ENCODE measurements at regions not wholly inside any gene's neighbourhood (a gene's known extent, or its start where the extent isn't known, plus 50 kb on each side); places are given as distances from the start of the nearest gene placed in this dataset.
"Not testable (repeated sequence)": the region's sequence is repeated elsewhere in the genome, so short reads cannot be mapped to it uniquely, and the experiment has no call there.

DNA sequence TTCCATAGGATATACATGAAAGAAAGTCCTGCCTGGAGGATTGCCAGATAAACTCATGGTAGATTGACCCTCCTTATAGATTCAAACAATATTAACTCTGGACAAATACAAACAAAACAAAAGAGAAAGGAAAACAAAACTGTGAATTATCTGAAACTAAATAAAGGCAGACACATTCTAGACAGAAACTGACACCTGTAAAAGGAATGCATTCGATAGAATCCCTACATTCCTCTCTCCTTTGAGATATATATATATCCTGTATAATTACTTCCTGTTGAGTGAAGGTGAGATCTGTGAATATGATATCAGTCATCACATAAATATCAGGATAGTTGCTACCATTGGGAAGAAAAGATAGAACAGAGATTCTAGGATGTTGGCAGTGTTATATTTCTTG is 948.4 kb upstream of the ATXN7L3B start:
- DNase-seq: no peak
- Histone ChIP-seq H3K4me1 (ENCODE audit: low read length) (0 out of 2 replicates have a peak, but pooled peaks cover 4% of the 10 kb centered on the region), H3K27ac (ENCODE audit: low read length) (no peak overlapping the region), H3K79me2 (ENCODE audit: low read length) (no peaks in the 10 kb centered on the region), H3K27me3 (replicated peaks; ENCODE audit: insufficient read depth, low read length) (no peaks in the 10 kb centered on the region), H3F3A (ENCODE audit: insufficient read depth, low read length) (no peaks in the 10 kb centered on the region), H3K36me3 (replicated peaks; ENCODE audit: insufficient read depth, low read length) (no peaks in the 10 kb centered on the region), H3K9me3 (replicated peaks; ENCODE audit: insufficient read depth, low read length) (no peaks in the 10 kb centered on the region), H2AFZ (ENCODE audit: low read length) (no peak overlapping the region), H3K4me3 (ENCODE audit: low read length) (no peak overlapping the region), H3K4me2 (ENCODE audit: low read depth, low read length) (peak overlapping the region; percentile 31; the same call in 1 of the 2 replicates), H3K9ac (ENCODE audit: low read length) (no peak overlapping the region), H3K9me2 (replicated peaks; ENCODE audit: insufficient read depth, low read length) (no peaks in the 10 kb centered on the region), H4K20me1 (ENCODE audit: insufficient read depth, low read length) (no peaks in the 10 kb centered on the region)
- TF ChIP-seq EZH2 (optimal IDR thresholded peaks at IDR 0.05; ENCODE audit: low read depth, low read length) (no peak), EZH2phosphoT487 (IDR thresholded peaks at IDR 0.05; ENCODE audit: low read length) (no peak)
- TF ChIP-seq, protein P1, sequence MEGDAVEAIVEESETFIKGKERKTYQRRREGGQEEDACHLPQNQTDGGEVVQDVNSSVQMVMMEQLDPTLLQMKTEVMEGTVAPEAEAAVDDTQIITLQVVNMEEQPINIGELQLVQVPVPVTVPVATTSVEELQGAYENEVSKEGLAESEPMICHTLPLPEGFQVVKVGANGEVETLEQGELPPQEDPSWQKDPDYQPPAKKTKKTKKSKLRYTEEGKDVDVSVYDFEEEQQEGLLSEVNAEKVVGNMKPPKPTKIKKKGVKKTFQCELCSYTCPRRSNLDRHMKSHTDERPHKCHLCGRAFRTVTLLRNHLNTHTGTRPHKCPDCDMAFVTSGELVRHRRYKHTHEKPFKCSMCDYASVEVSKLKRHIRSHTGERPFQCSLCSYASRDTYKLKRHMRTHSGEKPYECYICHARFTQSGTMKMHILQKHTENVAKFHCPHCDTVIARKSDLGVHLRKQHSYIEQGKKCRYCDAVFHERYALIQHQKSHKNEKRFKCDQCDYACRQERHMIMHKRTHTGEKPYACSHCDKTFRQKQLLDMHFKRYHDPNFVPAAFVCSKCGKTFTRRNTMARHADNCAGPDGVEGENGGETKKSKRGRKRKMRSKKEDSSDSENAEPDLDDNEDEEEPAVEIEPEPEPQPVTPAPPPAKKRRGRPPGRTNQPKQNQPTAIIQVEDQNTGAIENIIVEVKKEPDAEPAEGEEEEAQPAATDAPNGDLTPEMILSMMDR (IDR thresholded peaks at IDR 0.05; ENCODE audit: low read length): no peak

DNA sequence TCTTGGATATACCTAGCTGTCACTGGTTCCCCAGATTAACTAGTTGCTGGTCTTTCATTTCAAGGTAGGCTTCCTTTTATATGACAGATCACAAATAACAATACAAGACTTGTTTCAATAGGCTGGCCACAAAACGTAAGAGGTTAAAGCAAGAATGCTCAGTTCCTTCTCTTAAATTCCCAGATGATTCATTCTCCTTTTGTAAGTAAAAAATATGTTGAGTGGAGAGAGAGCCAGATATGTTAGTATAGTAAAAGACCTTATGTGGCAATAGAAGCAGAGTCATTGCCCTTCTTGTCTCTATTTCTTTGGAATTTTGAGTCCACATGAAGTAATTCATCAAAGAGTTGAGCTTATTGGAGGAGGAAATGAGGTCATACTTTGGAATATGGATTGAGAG is 939.0 kb upstream of the ATXN7L3B start:
- TF ChIP-seq EZH2phosphoT487 (IDR thresholded peaks at IDR 0.05; ENCODE audit: low read length) (no peak), EZH2 (optimal IDR thresholded peaks at IDR 0.05; ENCODE audit: low read depth, low read length) (no peak)
- TF ChIP-seq, protein P1 (IDR thresholded peaks at IDR 0.05; ENCODE audit: low read length): no peak
- H3K9me3 ChIP-seq (replicated peaks; ENCODE audit: insufficient read depth, low read length): no peaks in the 10 kb centered on the region
- no peaks in the 10 kb centered on the region for H3K4me1 ChIP-seq (ENCODE audit: low read length)
- no peak overlapping the region for H2AFZ ChIP-seq (ENCODE audit: low read length)
- no peaks in the 10 kb centered on the region for H4K20me1 ChIP-seq (ENCODE audit: insufficient read depth, low read length)
- no peak overlapping the region for H3K4me2 ChIP-seq (ENCODE audit: low read depth, low read length)
- H3F3A ChIP-seq (ENCODE audit: insufficient read depth, low read length): no peaks in the 10 kb centered on the region
- DNase-seq: no peak
- no peaks in the 10 kb centered on the region for H3K27me3 ChIP-seq (replicated peaks; ENCODE audit: insufficient read depth, low read length)
- H3K9me2 ChIP-seq (replicated peaks; ENCODE audit: insufficient read depth, low read length): no peaks in the 10 kb centered on the region
- no peak overlapping the region for H3K27ac ChIP-seq (ENCODE audit: low read length)
- no peak overlapping the region for H3K9ac ChIP-seq (ENCODE audit: low read length)
- no peak overlapping the region for H3K4me3 ChIP-seq (ENCODE audit: low read length)
- no peaks in the 10 kb centered on the region for H3K36me3 ChIP-seq (replicated peaks; ENCODE audit: insufficient read depth, low read length)
- H3K79me2 ChIP-seq (ENCODE audit: low read length): no peaks in the 10 kb centered on the region

DNA sequence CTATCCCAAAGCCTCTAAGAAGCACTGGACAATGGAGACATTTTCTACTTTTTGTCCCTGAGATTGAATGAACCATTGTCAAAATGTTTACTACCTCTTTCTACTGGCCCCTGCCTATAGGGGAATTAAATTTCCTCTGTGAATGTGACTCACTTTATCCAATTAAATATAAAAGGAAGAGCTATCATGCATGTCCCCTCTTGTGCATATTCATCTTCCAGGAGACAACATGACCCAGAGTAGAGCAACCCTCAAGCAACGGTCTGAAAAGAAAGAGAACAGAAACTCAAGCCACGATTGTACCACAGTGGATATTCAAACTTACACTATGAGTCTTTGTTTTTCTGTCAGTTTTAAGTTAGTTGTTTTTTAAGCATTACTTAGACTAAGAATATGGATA is 938.4 kb upstream of the ATXN7L3B start:
- no peaks in the 10 kb centered on the region for H3K79me2 ChIP-seq (ENCODE audit: low read length)
- no peak overlapping the region for H3K4me3 ChIP-seq (ENCODE audit: low read length)
- H3F3A ChIP-seq (ENCODE audit: insufficient read depth, low read length): no peaks in the 10 kb centered on the region
- no peak overlapping the region for H3K9ac ChIP-seq (ENCODE audit: low read length)
- H3K27me3 ChIP-seq (replicated peaks; ENCODE audit: insufficient read depth, low read length): no peaks in the 10 kb centered on the region
- H2AFZ ChIP-seq (ENCODE audit: low read length): no peak overlapping the region
- no peak overlapping the region for H3K27ac ChIP-seq (ENCODE audit: low read length)
- H3K36me3 ChIP-seq (replicated peaks; ENCODE audit: insufficient read depth, low read length): no peaks in the 10 kb centered on the region
- H3K9me3 ChIP-seq (replicated peaks; ENCODE audit: insufficient read depth, low read length): no peaks in the 10 kb centered on the region
- DNase-seq: no peak
- TF ChIP-seq, protein P1 (IDR thresholded peaks at IDR 0.05; ENCODE audit: low read length): no peak
- TF ChIP-seq EZH2phosphoT487 (IDR thresholded peaks at IDR 0.05; ENCODE audit: low read length) (no peak), EZH2 (optimal IDR thresholded peaks at IDR 0.05; ENCODE audit: low read depth, low read length) (no peak)
- H3K4me1 ChIP-seq (ENCODE audit: low read length): no peaks in the 10 kb centered on the region
- no peak overlapping the region for H3K4me2 ChIP-seq (ENCODE audit: low read depth, low read length)
- H4K20me1 ChIP-seq (ENCODE audit: insufficient read depth, low read length): no peaks in the 10 kb centered on the region
- no peaks in the 10 kb centered on the region for H3K9me2 ChIP-seq (replicated peaks; ENCODE audit: insufficient read depth, low read length)

DNA sequence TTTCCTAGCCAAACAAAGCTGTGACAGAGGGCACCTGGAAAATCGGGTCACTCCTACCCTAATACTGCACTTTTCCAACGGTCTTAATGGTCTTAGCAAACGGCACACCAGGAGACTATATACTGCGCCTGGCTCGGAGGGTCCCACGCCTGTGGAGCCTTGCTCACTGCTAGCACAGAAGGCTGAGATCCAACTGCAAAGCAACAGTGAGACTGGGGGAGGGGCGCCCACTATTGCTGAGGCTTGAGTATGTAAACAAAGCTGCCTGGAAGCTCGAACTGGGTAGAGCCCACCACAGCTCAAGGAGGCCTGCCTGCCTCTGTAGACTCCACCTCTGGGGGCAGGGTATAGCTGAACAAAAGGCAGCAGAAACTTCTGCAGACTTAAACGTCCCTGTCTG is 931.7 kb upstream of the ATXN7L3B start:
- DNase-seq; H2AFZ ChIP-seq (ENCODE audit: low read length); H3K36me3 ChIP-seq (replicated peaks; ENCODE audit: insufficient read depth, low read length): not testable (repeated sequence)

More for the DNA sequence above, 931.7 kb upstream of the ATXN7L3B start:
- not testable (repeated sequence) for H3K9me2 ChIP-seq (replicated peaks; ENCODE audit: insufficient read depth, low read length); H3K4me3 ChIP-seq (ENCODE audit: low read length); H3K27me3 ChIP-seq (replicated peaks; ENCODE audit: insufficient read depth, low read length); H3K9ac ChIP-seq (ENCODE audit: low read length); H3K79me2 ChIP-seq (ENCODE audit: low read length); H3K27ac ChIP-seq (ENCODE audit: low read length); H3K4me2 ChIP-seq (ENCODE audit: low read depth, low read length); H4K20me1 ChIP-seq (ENCODE audit: insufficient read depth, low read length); H3K4me1 ChIP-seq (ENCODE audit: low read length); H3K9me3 ChIP-seq (replicated peaks; ENCODE audit: insufficient read depth, low read length); H3F3A ChIP-seq (ENCODE audit: insufficient read depth, low read length)

Data from MM.1S (cell line).